ENCODE measurements at regions not wholly inside any gene's neighbourhood (a gene's known extent, or its start where the extent isn't known, plus 50 kb on each side); places are given as distances from the start of the nearest gene placed in this dataset.
A peak's percentile ranks its signal among the peaks of the same experiment; 100 is the strongest.

DNA sequence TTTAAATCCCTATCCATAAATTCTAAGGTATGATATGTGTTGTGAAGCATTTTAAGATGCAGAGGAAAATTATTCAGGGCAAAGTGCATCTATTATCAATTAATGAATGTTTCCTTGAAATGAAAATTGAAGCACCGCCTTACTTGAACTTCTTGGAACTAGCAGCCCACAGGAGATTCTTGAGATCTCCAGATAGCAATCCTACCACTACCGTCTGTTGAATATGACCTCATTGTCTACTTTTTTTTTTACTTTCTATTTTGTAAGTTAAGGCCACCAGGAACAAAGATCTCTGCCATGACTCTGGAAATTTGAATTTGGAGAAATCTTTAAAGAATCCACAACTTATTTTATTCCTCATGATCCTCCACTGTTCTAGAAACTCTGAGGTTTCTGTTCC lies 808.7 kb downstream of the KCNA4 start:
- no peak for TF ChIP-seq CTCF (IDR thresholded peaks at IDR 0.05; ENCODE audit: insufficient read depth, low read length)
- H3K4me3 ChIP-seq (ENCODE audit: low read depth, low read length): no peak overlapping the region
- DNase-seq (ENCODE audit: low read depth): peak; percentile 27

GRCh38 chr11:29200791-29201562 lies 815.9 kb downstream of the KCNA4 start:
- TF ChIP-seq CTCF (IDR thresholded peaks at IDR 0.05; ENCODE audit: insufficient read depth, low read length): no peak
- no peak overlapping the region for H3K4me3 ChIP-seq (ENCODE audit: low read depth, low read length)
- no peak for DNase-seq (ENCODE audit: low read depth)

DNA sequence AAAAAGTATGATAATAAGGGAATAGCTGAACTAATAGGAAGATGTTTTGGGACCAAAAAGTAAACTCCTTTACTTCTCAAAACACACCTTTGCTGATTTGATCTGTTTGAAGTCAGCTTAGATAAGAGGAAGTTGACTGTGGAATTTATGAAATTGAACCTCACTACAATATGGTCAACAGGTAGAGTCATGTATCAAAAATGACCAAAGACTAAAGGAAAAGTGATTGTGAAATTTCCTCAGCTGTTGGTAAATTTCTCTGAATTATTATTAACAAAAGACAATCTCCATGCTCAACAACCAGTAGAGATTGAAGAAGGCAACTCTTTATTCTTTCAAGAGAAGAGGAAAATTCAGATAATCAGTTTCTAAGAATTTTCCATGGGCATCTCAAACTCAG lies 826.5 kb downstream of the KCNA4 start:
- no peak overlapping the region for H3K4me3 ChIP-seq (ENCODE audit: low read depth, low read length)
- DNase-seq (ENCODE audit: low read depth): no peak
- no peak for TF ChIP-seq CTCF (IDR thresholded peaks at IDR 0.05; ENCODE audit: insufficient read depth, low read length)

DNA sequence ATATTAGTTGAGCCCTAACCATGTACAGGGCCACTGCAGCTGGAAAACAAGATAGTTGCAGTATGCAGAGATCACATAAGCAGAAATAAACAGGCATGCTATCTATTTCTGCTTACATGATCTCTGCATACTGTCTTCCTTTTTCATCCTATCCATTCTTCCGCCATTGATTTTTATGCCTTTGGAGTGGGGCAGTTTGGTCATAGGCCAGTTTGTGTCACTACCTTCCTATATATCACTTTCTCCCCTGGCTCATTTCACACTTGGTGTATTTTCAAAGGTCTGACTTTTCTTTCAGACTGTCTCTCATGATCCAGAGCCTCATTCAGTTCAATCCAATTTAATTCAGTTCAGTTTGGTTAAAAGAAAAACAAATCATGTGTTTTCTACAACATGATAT lies 829.6 kb downstream of the KCNA4 start:
- TF ChIP-seq CTCF (IDR thresholded peaks at IDR 0.05; ENCODE audit: insufficient read depth, low read length): no peak
- H3K4me3 ChIP-seq (ENCODE audit: low read depth, low read length): no peak overlapping the region
- DNase-seq (ENCODE audit: low read depth): no peak

DNA sequence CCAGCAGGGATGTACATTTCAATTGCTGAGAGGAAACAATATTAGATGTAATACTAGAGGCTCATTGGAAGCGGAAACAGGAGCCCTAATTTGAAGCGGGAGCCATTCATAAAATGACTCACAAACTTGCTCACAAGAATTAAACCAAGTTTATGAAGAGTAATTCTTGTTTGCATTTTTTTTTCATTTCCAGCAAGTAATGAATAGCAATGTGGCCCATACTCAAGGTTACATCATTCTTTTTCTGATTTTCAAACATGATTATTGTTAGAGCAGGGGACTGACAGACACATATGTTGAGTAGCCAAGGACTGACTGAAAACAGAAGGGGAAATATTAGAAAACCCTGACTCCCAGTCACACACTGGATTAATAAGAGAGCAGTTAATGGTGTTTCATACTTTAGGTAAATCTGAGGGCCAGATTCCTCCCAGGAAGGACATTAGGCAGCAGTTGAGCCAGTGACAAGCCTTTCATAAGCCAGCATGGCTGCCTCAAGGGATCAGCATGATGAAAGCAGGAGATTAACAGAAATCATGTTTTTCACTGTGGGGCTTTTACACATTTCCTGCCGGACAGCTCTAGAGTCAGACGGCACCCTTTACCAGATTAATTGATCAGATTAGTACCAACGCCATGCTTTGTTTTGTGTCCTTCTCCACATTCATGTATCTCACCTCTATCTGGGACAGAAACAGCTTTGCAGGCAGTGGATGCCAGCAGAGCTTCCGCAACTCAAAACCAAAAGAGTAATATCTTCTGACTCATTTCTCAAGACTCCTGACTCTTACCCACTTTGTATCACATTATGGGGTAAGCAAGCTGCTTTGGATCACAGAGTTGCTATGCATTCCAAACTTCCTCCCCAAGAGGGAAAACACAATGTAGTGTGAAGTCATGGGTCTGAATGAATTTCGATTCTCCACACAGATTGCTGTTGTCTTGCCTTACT lies 831.6 kb downstream of the KCNA4 start:
- H3K4me3 ChIP-seq (ENCODE audit: low read depth, low read length): no peak overlapping the region
- DNase-seq (ENCODE audit: low read depth): peak; percentile 97
- no peak for TF ChIP-seq CTCF (IDR thresholded peaks at IDR 0.05; ENCODE audit: insufficient read depth, low read length)

GRCh38 chr11:29183301-29183700 lies 833.5 kb downstream of the KCNA4 start:
- DNase-seq (ENCODE audit: low read depth): no peak
- no peak for TF ChIP-seq CTCF (IDR thresholded peaks at IDR 0.05; ENCODE audit: insufficient read depth, low read length)
- no peak overlapping the region for H3K4me3 ChIP-seq (ENCODE audit: low read depth, low read length)
